GM11168 (cell line): ENCODE measurements at regions not wholly inside any gene's neighbourhood (a gene's known extent, or its start where the extent isn't known, plus 50 kb on each side); places are given as distances from the start of the nearest gene placed in this dataset.

ENCODE experiments used
- in situ Hi-C: fragments of 300-500 bp; cut with MboI; formaldehyde crosslinking; loops from one replicate; pipeline ENCODE4 v1.12.0; 2022; ENCODE audit warnings: low sequenced_read_pairs; ENCODE audit not compliant: unreplicated experiment

DNA sequence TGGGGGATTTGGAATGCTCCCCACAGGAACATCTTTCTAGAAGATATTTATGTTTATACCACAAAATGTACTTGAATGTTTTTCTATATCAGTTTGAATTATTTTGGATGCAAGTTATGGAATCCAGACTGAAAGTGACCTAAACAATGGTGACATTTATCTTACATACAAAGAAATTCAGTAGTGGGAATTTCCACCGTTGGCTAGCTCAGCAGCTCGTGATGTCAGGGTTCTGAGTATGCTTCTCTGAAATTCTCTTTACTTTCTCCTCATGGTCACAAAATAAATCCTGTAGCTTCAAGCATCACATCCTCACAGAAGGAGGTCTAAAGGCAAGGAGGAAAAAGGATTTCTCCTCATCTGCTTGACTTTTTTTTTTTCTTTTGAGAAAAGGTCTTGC, 105.3 kb downstream of the AKAIN1 start:
- in situ Hi-C loops: no loop called here

DNA sequence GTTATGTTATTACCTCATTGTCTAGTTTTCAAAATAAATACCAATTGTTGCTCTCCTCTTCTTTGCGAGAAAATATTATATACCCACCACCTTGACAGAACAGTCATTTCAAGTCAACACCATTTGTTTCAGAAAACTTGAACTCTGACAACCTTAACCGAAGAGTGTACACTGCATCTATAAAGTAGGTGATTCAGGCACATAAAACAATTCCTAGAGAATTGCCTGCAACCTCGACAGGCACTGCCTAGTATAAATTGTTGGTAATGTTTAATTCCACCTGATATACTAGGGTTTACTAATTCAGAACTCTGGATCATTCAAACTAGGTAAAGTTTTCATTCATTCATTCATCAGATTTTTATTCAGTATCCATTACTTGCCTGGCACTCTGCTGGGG, 121.8 kb downstream of the AKAIN1 start:
- in situ Hi-C loops: no loop called here

DNA sequence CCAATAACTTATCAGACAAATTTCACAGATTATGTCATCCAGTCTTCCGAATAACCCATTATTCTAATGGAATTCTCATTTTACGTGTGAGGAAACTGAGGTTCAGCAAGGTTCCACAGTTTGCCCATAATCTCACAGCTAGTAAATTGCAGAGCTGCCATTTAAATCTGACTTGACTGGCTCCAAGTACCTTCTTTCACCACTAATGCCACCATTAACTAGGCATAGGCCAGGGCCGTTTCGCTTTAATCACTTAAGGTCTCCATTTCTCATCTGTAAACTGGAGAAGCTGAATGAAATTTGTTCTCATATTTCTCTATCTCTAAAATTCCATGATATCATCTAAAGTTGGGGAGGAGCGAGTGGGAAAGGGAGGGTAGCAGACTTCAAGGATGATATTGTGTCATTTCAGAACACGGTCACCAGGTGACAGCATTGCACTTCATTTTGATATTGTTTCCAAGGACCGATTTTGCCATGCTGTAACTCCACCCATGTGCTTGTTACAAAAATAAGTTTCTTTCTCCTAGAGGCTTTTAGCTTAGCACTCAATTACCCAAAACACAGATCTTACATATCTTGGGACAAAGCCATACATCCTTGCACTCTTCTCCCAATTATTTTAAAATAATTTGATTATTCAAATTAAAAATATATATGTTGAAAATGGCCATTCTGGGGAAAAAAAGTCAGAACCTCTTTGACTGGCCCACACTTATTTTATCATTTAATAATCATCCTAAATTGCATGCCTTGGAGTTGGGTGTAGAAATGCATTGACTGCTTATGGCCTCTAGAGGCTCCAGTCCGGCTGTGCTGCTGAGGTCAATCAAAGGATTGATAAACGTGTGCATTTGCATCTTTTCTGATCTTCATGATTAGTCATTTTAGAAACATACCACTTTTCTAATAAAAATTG, 123.8 kb downstream of the AKAIN1 start:
- in situ Hi-C loops: no loop called here

- in situ Hi-C loops: loop anchor here (10.0 kb wide), 1 partner anchor 954 kb away; no protein-coding TSS in a partner anchor
Observed at GRCh38 chr18:5068851-5069250, 128.2 kb downstream of the AKAIN1 start.

GRCh38 chr18:5066380-5066977, 130.6 kb downstream of the AKAIN1 start:
- in situ Hi-C loops: loop anchor here (10.0 kb wide), 1 partner anchor 952 kb away; no protein-coding TSS in a partner anchor

DNA sequence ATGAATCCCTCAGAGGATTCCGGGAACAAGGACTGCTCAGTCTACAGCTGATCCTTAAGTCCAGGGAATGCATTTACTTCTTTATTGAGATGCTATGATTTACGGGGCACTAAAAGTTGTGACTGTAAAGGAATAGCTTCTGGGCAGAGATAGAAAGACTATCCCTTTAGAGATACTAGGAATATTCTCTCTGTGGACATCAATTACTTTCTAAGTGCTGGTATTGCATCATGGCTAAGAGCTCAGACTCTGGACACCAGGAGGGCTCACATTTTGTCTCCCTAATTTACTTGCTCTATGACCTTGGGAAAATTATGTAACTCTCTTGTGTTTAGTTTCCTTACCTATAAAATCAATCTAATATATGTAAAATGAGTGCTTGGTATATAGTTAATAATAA, 131.4 kb downstream of the AKAIN1 start:
- in situ Hi-C loops: loop anchor here (10.0 kb wide), 1 partner anchor 951 kb away; no protein-coding TSS in a partner anchor

GRCh38 chr18:5064841-5065370, 132.2 kb downstream of the AKAIN1 start:
- in situ Hi-C loops: loop anchor here (10.0 kb wide), 1 partner anchor 950 kb away; no protein-coding TSS in a partner anchor

- in situ Hi-C loops: loop anchor here (10.0 kb wide), 1 partner anchor 947 kb away; no protein-coding TSS in a partner anchor
Observed at GRCh38 chr18:5061785-5062184, 135.3 kb downstream of the AKAIN1 start.

DNA sequence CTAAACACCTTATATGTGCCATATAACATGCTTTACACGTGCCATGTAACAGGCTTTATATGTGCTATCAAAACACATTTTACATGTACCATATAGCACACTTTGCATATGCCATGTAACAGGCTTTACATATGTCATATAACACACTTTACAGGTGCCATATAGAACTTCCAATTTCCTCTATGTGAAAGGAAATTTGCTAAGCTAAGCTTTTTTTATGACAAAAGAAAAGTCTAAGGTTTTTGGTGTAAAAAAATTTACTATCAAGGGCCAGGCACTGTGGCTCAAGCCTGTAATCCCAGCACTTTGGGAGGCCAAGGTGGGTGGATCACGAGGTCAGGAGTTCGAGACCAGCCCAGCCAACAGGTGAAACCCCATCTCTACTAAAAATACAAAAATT, 136.5 kb downstream of the AKAIN1 start:
- in situ Hi-C loops: loop anchor here (10.0 kb wide), 1 partner anchor 946 kb away; no protein-coding TSS in a partner anchor

DNA sequence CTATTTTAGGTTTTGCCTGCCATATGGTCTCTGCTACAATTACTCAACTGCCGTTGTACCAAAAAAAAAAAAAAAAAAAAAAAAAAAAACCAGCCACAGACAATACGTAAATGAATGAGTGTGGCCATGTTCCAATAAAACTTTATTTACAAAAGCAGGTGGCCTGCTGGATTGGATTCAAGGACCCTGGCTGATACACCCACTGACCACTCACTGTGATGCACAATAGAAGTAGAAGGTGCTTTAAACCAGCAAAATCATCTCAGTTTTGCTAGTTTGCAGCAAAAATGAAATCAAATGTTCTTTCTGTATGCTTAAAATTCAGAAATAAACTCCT, 137.4 kb downstream of the AKAIN1 start:
- in situ Hi-C loops: loop anchor here (10.0 kb wide), 1 partner anchor 945 kb away; no protein-coding TSS in a partner anchor

- in situ Hi-C loops: no loop called here
Observed at GRCh38 chr18:5058768-5059695, 138.0 kb downstream of the AKAIN1 start.

GRCh38 chr18:5057386-5058348, 139.4 kb downstream of the AKAIN1 start:
- in situ Hi-C loops: no loop called here

GRCh38 chr18:5052491-5052890, 144.6 kb downstream of the AKAIN1 start:
- in situ Hi-C loops: no loop called here

DNA sequence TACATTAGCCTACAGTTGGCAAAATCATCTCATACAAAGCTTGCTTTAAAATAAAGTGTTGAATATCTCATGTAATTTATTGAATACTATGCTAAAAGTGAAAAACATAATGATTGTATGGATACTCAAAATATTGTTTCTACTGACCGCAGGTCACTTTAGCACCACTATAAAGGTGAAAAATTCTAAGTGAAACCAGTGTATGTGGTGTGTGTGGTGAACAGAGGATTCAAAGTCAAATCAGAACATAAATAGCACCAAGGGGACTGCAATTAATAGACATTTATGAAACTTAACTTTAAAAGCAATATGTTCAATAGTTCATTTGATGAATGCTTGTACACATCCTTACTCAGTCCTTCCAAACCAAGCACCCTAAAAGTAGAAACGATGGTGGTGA, 145.8 kb downstream of the AKAIN1 start:
- in situ Hi-C loops: no loop called here

- in situ Hi-C loops: no loop called here
Observed at GRCh38 chr18:5049124-5049523, 147.9 kb downstream of the AKAIN1 start.

GRCh38 chr18:5040476-5040875, 156.6 kb downstream of the AKAIN1 start:
- in situ Hi-C loops: no loop called here

DNA sequence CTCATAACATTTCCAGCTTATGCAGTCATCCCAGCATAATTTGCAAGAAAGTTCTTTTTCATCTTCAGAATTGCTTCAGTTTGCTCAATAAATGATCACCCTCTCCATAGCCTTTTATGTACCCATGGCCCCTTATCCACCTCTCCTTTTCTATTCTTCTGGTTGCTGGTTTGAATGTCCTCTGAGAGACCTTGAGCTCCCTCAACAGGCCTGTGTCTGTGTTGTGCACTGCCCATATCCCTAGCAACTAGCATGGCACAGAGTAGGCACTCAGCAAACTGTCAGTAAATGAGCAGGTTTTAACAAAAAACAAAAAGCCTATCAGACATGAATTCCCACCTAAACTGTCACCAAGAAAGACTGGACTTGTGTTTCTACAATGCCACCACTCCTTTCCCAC, 160.5 kb downstream of the AKAIN1 start:
- in situ Hi-C loops: no loop called here

GRCh38 chr18:5031216-5031615, 165.8 kb downstream of the AKAIN1 start:
- in situ Hi-C loops: no loop called here

DNA sequence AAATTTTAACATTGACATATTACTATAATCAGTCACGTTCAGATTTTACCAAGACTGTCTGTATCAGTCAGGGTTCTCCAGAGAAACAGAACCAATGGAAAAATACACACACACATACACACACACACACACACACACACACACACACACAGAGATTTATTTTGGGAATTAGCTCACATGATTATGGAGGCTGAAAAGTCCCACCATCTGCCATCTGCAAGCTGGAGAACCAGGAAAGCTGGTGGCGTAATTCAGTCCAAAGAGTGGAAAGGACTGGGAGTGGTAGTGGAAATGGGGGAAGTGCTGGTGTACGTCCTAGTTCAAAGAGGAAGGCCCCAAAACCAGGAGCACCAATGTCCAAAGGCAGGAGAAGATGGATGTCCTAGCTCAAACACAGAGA, 166.4 kb downstream of the AKAIN1 start:
- in situ Hi-C loops: no loop called here
